HCT116 (cell line): ENCODE measurements at regions not wholly inside any gene's neighbourhood (a gene's known extent, or its start where the extent isn't known, plus 50 kb on each side); places are given as distances from the start of the nearest gene placed in this dataset.

Experiments used
- ATAC-seq: fragments of 200-7000 bp; cut with Tn5 transposase; 2 replicates; pipeline ENCODE4 v1.9.1; 2020; ENCODE audit warnings: mild to moderate bottlenecking, moderate library complexity
- BruUV-seq: library from RNA; stranded (reverse); fragments of 400-500 nt; replicated peaks from 2 replicates; lab custom pipeline; 2021; lab: Mats Ljungman, UMichigan
- CTCF ChIA-PET: fragments of 300-600 bp; sonication (Branson Sonifier 250); formaldehyde crosslinking; loops from one replicate; lab custom pipeline; 2021; ENCODE audit warnings: antibody characterized with exemption; lab: Charles Lee
- POLR2A ChIA-PET: fragments of 300-600, 350-600 bp; sonication (Branson Sonifier 250); formaldehyde crosslinking; loops from one replicate; lab custom pipeline; 2021; ENCODE audit warnings: antibody characterized with exemption; lab: Charles Lee
- RAD21 ChIA-PET, 2 experiments: fragments of 300-600 bp; sonication (Branson Sonifier 250); formaldehyde crosslinking; loops; one replicate each; lab custom pipeline; 2023; ENCODE audit warnings: low total read pairs in 2 of 2; ENCODE audit not compliant: uncharacterized antibody in 2 of 2, unreplicated experiment in 2 of 2, low non-redundant PET in 1 of 2; lab: Charles Lee
- DNase-seq: peaks from one replicate; pipeline ENCODE4 v3.0.0-alpha.2; 2010; ENCODE audit warnings: low read depth, low spot score
- H2AFZ ChIP-seq: fragments of 200-600 bp; shearing (Covaris generic), sonication (generic); 2 replicates; pipeline ENCODE4 v1.6.1; 2017; ENCODE audit warnings: low read depth, mixed run types, mixed read lengths, antibody characterized with exemption, low read length; ENCODE audit not compliant: poor library complexity, severe bottlenecking
- H3K27ac ChIP-seq: 2 replicates; pipeline ENCODE4 v1.5.1; 2012; ENCODE audit warnings: low read depth, low read length
- H3K27me3 ChIP-seq: fragments of 200-600 bp; sonication (generic); 2 replicates; pipeline ENCODE4 v1.6.1; 2016; ENCODE audit warnings: mixed run types, low read length, mixed read lengths; ENCODE audit not compliant: insufficient read depth
- H3K36me3 ChIP-seq, 2 experiments: fragments of 200-500 bp in 1 of 2; fragments of 200-600 bp in 1 of 2; sonication (Bioruptor generic) in 1 of 2; sonication (generic) in 1 of 2; 2 replicates each; pipeline versions ENCODE4 v1.5.1 to v1.6.1; 2014 to 2016; ENCODE audit warnings: low read length in 2 of 2, inconsistent platforms in 1 of 2, mixed read lengths in 1 of 2, mixed run types in 1 of 2; ENCODE audit not compliant: insufficient read depth in 2 of 2, control insufficient read depth in 1 of 2
- H3K4me1 ChIP-seq, 2 experiments: fragments of 200-600 bp in 1 of 2; sonication (generic) in 1 of 2; 2 replicates each; pipeline versions ENCODE4 v1.5.1 to v1.6.1; 2012 to 2017; ENCODE audit warnings: low read length in 2 of 2, inconsistent platforms in 1 of 2, mild to moderate bottlenecking in 1 of 2, mixed read lengths in 1 of 2, mixed run types in 1 of 2, moderate library complexity in 1 of 2; ENCODE audit not compliant: insufficient read depth in 2 of 2, control insufficient read depth in 1 of 2
- H3K4me2 ChIP-seq: fragments of 200-600 bp; sonication (generic); 2 replicates; pipeline ENCODE4 v1.6.1; 2017; ENCODE audit warnings: mixed run types, low read length, mixed read lengths
- H3K4me3 ChIP-seq, 2 experiments: fragments of 200-600 bp in 1 of 2; sonication (generic) in 1 of 2; replicated peaks in 1 of 2; 2 replicates each; pipeline ENCODE4 v1.5.1; 2011 to 2016; ENCODE audit warnings: low read length in 2 of 2, control low read depth in 1 of 2, low read depth in 1 of 2, mild to moderate bottlenecking in 1 of 2, mixed read lengths in 1 of 2, mixed run types in 1 of 2
- H3K79me2 ChIP-seq: fragments of 200-600 bp; sonication (generic); 2 replicates; pipeline ENCODE4 v1.6.1; 2017; ENCODE audit warnings: mild to moderate bottlenecking, mixed run types, low read length, moderate library complexity, mixed read lengths; ENCODE audit not compliant: insufficient read depth
- H3K9ac ChIP-seq: fragments of 200-600 bp; sonication (generic); 2 replicates; pipeline ENCODE4 v1.6.1; 2016; ENCODE audit warnings: low read length, mixed read lengths
- H3K9me2 ChIP-seq: fragments of 200-600 bp; sonication (generic), shearing (Covaris generic); 2 replicates; pipeline ENCODE4 v1.6.1; 2017; ENCODE audit warnings: mixed run types, mild to moderate bottlenecking, moderate library complexity; ENCODE audit not compliant: insufficient read depth
- H3K9me3 ChIP-seq, 2 experiments: fragments of 200-500 bp in 1 of 2; fragments of 200-600 bp in 1 of 2; sonication (Bioruptor generic) in 1 of 2; sonication (generic) in 1 of 2; 2 replicates each; pipeline ENCODE4 v1.6.1; 2014 to 2017; ENCODE audit warnings: low read length in 2 of 2, mixed read lengths in 2 of 2, inconsistent platforms in 1 of 2, low read depth in 1 of 2, mild to moderate bottlenecking in 1 of 2, mixed run types in 1 of 2, moderate library complexity in 1 of 2; ENCODE audit not compliant: control insufficient read depth in 1 of 2, insufficient read depth in 1 of 2
- H4K20me1 ChIP-seq: fragments of 200-600 bp; sonication (generic), shearing (Covaris generic); 2 replicates; pipeline ENCODE4 v1.6.1; 2017; ENCODE audit warnings: mixed run types, mild to moderate bottlenecking, moderate library complexity; ENCODE audit not compliant: insufficient read depth
- CEBPB ChIP-seq: IDR thresholded peaks from 2 replicates; pipeline ENCODE4 v1.6.1; 2012; ENCODE audit warnings: low read depth
- EGR1 ChIP-seq: IDR thresholded peaks from 2 replicates; pipeline ENCODE4 v1.6.1; 2012; ENCODE audit warnings: low read depth
- ELF1 ChIP-seq: IDR thresholded peaks from 2 replicates; pipeline ENCODE4 v1.6.1; 2012; ENCODE audit warnings: low read depth, borderline replicate concordance
- FOSL1 ChIP-seq: IDR thresholded peaks from 2 replicates; pipeline ENCODE4 v1.6.1; 2012; ENCODE audit warnings: low read depth
- JUND ChIP-seq: IDR thresholded peaks from 2 replicates; pipeline ENCODE4 v1.6.1; 2012
- POLR2AphosphoS5 ChIP-seq: IDR thresholded peaks from 2 replicates; pipeline ENCODE4 v1.6.1; 2011; ENCODE audit warnings: mild to moderate bottlenecking, low read depth, low read length, moderate library complexity
- RAD21 ChIP-seq: IDR thresholded peaks from 2 replicates; pipeline ENCODE4 v1.6.1; 2012; ENCODE audit warnings: low read depth, mild to moderate bottlenecking
- SIN3A ChIP-seq: IDR thresholded peaks from 2 replicates; pipeline ENCODE4 v1.6.1; 2012; ENCODE audit warnings: low read depth
- TCF7L2 ChIP-seq: IDR thresholded peaks from 2 replicates; pipeline ENCODE4 v1.7.0; 2011; ENCODE audit warnings: borderline replicate concordance, inconsistent platforms; ENCODE audit not compliant: insufficient read depth, insufficient read length; ENCODE audit errors: extremely low read depth
- YY1 ChIP-seq: IDR thresholded peaks from 2 replicates; pipeline ENCODE4 v1.6.1; 2011; ENCODE audit warnings: low read length, low read depth, moderate library complexity, mild to moderate bottlenecking; ENCODE audit not compliant: insufficient replicate concordance; ENCODE audit errors: extremely low read depth
- ZFX ChIP-seq: fragments of 450-650 bp; IDR thresholded peaks from 2 replicates; pipeline ENCODE4 v1.6.1; 2017
- intact Hi-C: fragments of 100-400 bp; cut with micrococcal nuclease; formaldehyde crosslinking; loops from 2 replicates; pipeline ENCODE4 v1.10.0; 2022
- TF ChIP-seq, protein P1 (sequence below): IDR thresholded peaks from 2 replicates; pipeline ENCODE4 v1.6.1; 2012; ENCODE audit warnings: low read depth
- TF ChIP-seq, protein P2 (sequence below): IDR thresholded peaks from 2 replicates; pipeline ENCODE4 v1.6.1; 2011; ENCODE audit warnings: mild to moderate bottlenecking, low read length, moderate library complexity; ENCODE audit not compliant: insufficient replicate concordance; ENCODE audit errors: extremely low read depth
- TF ChIP-seq, protein P3 (sequence below), 3 experiments: fragments of 200-600 bp in 1 of 3; sonication (generic) in 1 of 3; IDR thresholded peaks in 2 of 3; conservative IDR thresholded peaks in 1 of 3; 2 replicates each; pipeline ENCODE4 v1.5.1; 2012 to 2017; ENCODE audit warnings: low read depth in 2 of 3, low read length in 2 of 3, antibody characterized with exemption in 1 of 3, borderline replicate concordance in 1 of 3, control low read depth in 1 of 3, mild to moderate bottlenecking in 1 of 3, mixed read lengths in 1 of 3, mixed run types in 1 of 3, moderate library complexity in 1 of 3; ENCODE audit not compliant: insufficient read depth in 1 of 3

DNA sequence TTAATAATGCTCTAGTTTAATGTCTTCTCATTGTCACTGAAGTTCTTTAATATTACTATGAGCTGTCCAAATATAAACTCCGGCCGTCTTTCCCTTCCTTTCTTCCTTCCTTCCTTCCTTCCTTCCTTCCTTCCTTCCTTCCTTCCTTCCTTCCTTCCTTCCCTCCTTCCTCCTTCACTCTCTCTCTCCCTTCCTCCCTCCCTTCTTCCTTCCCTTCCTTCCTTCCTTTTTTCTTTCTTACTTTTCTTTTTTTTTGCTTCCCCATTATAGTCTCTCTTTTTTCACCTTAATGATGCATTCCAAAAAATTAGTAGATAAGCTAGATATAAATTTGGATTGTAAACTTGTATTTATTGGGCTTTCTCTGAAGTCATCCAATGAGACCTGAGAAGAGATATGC lies 431.0 kb upstream of the ADGRL4 start:
- Histone ChIP-seq H3K9me3 (no peaks in the 10 kb centered on the region), H3K36me3 (no peaks in the 10 kb centered on the region), H3K79me2 (no peaks in the 10 kb centered on the region), H4K20me1 (no peaks in the 10 kb centered on the region), H3K4me1 (no peaks in the 10 kb centered on the region), H3K9ac (no peak overlapping the region), H3K27ac (no peak overlapping the region), H2AFZ (no peak overlapping the region), H3K9me2 (no peaks in the 10 kb centered on the region), H3K4me2 (no peak overlapping the region), H3K27me3 (no peaks in the 10 kb centered on the region), H3K4me3 (no peak overlapping the region)
- ATAC-seq (no peak), DNase-seq (no peak)
- CTCF ChIA-PET: no interaction called here
- no TSS peak for BruUV-seq
- RAD21 ChIA-PET: interaction anchor here in 1 of 2 experiments (0.6 kb wide), 1 partner anchor 66 kb away, joined by 9 read pairs; no protein-coding TSS in a partner anchor
- POLR2A ChIA-PET: no interaction called here
- intact Hi-C loops: no loop called here
- TF ChIP-seq YY1 (no peak), SIN3A (no peak), FOSL1 (no peak), RAD21 (no peak), TCF7L2 (no peak), ELF1 (no peak), EGR1 (no peak), JUND (no peak), CEBPB (no peak), ZFX (no peak), POLR2AphosphoS5 (no peak)
- TF ChIP-seq, protein P1, sequence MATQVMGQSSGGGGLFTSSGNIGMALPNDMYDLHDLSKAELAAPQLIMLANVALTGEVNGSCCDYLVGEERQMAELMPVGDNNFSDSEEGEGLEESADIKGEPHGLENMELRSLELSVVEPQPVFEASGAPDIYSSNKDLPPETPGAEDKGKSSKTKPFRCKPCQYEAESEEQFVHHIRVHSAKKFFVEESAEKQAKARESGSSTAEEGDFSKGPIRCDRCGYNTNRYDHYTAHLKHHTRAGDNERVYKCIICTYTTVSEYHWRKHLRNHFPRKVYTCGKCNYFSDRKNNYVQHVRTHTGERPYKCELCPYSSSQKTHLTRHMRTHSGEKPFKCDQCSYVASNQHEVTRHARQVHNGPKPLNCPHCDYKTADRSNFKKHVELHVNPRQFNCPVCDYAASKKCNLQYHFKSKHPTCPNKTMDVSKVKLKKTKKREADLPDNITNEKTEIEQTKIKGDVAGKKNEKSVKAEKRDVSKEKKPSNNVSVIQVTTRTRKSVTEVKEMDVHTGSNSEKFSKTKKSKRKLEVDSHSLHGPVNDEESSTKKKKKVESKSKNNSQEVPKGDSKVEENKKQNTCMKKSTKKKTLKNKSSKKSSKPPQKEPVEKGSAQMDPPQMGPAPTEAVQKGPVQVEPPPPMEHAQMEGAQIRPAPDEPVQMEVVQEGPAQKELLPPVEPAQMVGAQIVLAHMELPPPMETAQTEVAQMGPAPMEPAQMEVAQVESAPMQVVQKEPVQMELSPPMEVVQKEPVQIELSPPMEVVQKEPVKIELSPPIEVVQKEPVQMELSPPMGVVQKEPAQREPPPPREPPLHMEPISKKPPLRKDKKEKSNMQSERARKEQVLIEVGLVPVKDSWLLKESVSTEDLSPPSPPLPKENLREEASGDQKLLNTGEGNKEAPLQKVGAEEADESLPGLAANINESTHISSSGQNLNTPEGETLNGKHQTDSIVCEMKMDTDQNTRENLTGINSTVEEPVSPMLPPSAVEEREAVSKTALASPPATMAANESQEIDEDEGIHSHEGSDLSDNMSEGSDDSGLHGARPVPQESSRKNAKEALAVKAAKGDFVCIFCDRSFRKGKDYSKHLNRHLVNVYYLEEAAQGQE: no peak
- TF ChIP-seq, protein P2, sequence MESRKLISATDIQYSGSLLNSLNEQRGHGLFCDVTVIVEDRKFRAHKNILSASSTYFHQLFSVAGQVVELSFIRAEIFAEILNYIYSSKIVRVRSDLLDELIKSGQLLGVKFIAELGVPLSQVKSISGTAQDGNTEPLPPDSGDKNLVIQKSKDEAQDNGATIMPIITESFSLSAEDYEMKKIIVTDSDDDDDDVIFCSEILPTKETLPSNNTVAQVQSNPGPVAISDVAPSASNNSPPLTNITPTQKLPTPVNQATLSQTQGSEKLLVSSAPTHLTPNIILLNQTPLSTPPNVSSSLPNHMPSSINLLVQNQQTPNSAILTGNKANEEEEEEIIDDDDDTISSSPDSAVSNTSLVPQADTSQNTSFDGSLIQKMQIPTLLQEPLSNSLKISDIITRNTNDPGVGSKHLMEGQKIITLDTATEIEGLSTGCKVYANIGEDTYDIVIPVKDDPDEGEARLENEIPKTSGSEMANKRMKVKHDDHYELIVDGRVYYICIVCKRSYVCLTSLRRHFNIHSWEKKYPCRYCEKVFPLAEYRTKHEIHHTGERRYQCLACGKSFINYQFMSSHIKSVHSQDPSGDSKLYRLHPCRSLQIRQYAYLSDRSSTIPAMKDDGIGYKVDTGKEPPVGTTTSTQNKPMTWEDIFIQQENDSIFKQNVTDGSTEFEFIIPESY: no peak
- TF ChIP-seq, protein P3, sequence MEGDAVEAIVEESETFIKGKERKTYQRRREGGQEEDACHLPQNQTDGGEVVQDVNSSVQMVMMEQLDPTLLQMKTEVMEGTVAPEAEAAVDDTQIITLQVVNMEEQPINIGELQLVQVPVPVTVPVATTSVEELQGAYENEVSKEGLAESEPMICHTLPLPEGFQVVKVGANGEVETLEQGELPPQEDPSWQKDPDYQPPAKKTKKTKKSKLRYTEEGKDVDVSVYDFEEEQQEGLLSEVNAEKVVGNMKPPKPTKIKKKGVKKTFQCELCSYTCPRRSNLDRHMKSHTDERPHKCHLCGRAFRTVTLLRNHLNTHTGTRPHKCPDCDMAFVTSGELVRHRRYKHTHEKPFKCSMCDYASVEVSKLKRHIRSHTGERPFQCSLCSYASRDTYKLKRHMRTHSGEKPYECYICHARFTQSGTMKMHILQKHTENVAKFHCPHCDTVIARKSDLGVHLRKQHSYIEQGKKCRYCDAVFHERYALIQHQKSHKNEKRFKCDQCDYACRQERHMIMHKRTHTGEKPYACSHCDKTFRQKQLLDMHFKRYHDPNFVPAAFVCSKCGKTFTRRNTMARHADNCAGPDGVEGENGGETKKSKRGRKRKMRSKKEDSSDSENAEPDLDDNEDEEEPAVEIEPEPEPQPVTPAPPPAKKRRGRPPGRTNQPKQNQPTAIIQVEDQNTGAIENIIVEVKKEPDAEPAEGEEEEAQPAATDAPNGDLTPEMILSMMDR (IDR thresholded peaks at IDR 0.05 in 2 of 3, conservative IDR thresholded peaks at IDR 0.05 in 1 of 3; ENCODE audit: borderline replicate concordance in 1 of 3, insufficient read depth in 1 of 3, low read depth in 2 of 3, low read length in 2 of 3): no peak
